ENCODE measurements at regions not wholly inside any gene's neighbourhood (a gene's known extent, or its start where the extent isn't known, plus 50 kb on each side); places are given as distances from the start of the nearest gene placed in this dataset.

- DNase-seq (ENCODE audit: low spot score), result no peak
Measured at GRCh38 chr22:48808038-48808960, 1019.4 kb downstream of the BRD1 start.

DNA sequence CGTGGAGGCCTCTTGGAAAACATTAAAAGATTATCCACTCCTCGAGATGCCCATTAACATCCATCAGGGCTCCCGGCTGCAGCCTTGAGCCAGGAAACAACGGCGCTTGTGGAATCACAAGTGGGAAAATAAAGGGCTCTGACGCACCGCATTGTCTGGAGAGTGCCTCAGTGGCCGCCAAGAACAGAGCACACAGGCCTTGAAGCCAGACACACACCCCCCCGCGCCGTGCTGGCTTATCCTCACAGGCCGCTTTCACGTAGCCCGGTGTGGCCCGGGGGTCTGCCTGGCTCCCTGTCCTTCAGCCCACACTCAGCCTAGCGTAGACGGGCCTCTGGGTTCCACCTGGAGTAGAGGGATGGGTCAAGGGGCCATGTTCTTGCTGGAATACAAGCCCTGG lies 1020.5 kb downstream of the BRD1 start:
- DNase-seq (ENCODE audit: low spot score), result no peak

GRCh38 chr22:48806227-48806781 lies 1021.4 kb downstream of the BRD1 start:
- no peak for DNase-seq (ENCODE audit: low spot score)

- DNase-seq (ENCODE audit: low spot score), result no peak
Measured at GRCh38 chr22:48805516-48805915, 1022.2 kb downstream of the BRD1 start.

- DNase-seq (ENCODE audit: low spot score), result no peak
Measured at GRCh38 chr22:48804811-48805301, 1022.8 kb downstream of the BRD1 start.

GRCh38 chr22:48803948-48804810 lies 1023.5 kb downstream of the BRD1 start:
- no peak for DNase-seq (ENCODE audit: low spot score)

GRCh38 chr22:48803171-48803947 lies 1024.3 kb downstream of the BRD1 start:
- no peak for DNase-seq (ENCODE audit: low spot score)

DNA sequence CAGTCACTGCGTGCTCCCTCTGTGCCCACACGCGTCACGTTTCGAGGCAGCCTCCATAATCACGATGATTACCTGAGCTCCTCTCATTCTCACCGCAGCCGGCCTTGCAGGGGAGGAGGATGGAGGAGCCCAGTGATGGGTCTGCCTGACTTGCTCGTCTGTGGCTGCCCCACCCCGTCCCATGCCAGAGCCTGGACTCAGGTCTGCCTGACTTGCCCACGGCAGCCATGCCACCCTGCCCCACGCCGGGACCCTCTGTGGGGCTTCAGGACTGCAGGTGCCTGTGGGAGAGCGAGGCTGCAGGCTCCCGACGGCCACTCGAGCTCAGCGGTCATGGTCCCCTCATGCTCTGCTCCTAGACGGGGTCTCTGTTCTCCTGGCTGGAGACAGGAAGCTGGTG lies 1025.1 kb downstream of the BRD1 start:
- no peak for DNase-seq (ENCODE audit: low spot score)

- DNase-seq (ENCODE audit: low spot score), result no peak
Measured at GRCh38 chr22:48800886-48801607, 1026.6 kb downstream of the BRD1 start.

DNA sequence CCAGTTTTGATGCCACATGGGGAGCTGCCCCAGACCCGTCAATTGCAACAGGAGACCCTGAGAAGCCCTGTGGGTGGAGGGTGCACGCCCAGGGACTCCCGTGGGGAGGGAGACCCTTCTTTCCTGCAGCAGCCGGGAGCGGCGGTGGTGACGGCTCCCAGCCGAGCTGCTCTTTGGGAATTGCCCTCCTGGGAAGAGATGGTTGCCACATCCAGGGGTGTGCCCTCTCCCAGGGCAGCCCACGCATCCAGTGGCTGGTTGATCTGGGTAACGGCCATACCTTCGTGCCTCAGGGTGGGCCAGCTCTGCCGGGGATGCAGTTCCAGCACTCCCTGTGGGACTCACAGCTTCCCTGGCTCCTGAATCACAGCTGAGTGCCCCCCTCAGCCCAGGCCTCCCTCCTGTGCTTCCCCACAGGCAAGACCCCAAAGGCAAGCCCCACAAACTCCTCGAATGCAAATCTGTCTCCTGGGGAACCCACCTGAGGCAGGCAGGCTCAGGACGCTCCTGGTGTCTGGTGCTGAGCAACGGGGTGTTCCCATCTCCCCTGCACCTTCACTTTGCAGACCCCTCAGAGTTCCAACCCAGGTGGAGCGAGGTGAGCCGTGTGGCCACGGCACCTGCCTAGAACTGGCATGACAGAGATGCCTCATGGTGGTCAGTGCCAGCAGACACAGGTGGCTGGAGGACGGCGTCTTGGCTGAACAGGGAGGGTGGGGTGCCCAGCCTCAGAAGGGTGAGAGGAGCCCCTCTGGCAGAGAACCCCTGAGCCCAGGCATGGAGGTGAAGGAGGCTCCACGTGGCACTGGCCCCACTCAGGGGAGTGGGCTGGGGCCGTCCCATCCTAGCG lies 1027.4 kb downstream of the BRD1 start:
- no peak for DNase-seq (ENCODE audit: low spot score)

DNA sequence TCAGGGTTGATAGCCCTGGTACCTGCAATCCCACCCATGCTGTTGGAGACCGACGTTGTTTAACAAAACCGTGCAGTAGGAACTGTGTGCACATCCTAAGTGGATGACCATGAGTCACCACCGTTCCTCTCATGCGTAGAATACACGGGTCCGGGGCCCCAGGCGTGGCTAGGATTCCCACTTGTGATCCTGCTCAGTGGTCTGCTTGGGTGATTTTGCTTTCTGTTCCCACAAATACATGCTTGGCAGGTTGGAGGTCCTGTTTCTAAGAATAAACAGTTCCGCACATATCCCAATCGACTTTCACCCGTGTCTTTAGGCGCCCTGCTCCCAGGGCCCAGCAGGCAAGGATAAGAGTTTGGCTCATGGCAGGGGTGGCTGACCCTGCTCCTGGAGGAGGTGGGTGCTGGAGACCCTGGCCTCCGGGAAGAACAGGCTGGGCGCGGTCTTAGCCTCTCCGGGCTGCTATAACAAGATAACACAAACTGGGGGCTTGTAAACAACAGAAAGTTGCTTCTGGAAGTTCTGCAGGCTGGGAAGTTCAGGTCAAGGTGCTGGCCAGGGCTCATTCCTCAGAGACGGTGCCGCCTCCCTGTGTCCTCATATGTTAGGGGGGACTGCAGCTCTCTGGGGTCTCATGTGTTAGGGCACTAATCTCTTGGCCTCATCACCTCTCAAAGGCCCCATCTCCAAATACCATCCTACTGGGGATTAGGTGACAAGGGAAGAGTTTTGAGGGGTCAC lies 1028.3 kb downstream of the BRD1 start:
- no peak for DNase-seq (ENCODE audit: low spot score)

- no peak for DNase-seq (ENCODE audit: low spot score)
Measured at GRCh38 chr22:48798281-48799226, 1029.1 kb downstream of the BRD1 start.

GRCh38 chr22:48797731-48798130 lies 1029.9 kb downstream of the BRD1 start:
- DNase-seq (ENCODE audit: low spot score), result no peak

DNA sequence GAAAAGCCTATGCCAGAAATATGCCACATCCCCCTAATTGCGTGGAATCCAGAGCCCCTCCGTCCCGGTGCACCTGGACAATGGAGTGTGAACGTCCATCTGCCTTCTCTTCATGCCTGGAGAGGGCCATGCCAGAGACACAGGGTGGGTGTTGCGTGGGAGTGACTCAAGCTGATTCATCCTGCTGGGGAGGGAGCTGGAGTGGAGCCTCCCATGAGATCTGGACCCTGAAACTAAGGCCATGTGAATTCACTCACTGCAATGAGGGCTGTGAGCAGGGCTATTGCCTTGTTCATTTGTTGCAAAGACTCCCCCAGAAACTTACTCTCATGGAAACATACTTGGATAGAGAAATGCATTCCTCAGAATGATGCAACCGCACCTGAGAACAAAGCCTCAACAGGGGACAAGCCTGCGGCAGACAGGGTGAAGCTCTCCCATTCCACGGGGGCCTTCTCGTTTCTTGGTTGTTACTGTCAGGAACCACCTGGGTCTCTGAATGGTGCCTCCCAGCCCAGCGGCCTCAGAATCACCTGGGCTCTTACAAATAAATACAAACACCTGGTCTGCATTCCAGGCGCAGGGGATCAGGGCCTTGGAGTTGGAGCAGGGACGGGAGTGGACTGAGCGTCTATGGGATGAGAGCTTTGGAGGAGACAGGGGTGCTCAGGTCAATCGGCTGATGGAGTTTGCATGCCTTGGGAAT lies 1031.2 kb downstream of the BRD1 start:
- DNase-seq (ENCODE audit: low spot score), result no peak

GRCh38 chr22:48795664-48796063 lies 1032.0 kb downstream of the BRD1 start:
- no peak for DNase-seq (ENCODE audit: low spot score)

GRCh38 chr22:48794906-48795305 lies 1032.8 kb downstream of the BRD1 start:
- DNase-seq (ENCODE audit: low spot score), result no peak

- no peak for DNase-seq (ENCODE audit: low spot score)
Measured at GRCh38 chr22:48793949-48794348, 1033.7 kb downstream of the BRD1 start.

GRCh38 chr22:48786679-48786996 lies 1041.0 kb downstream of the BRD1 start:
- DNase-seq (ENCODE audit: low spot score), result no peak
